ENCODE measurements at regions not wholly inside any gene's neighbourhood (a gene's known extent, or its start where the extent isn't known, plus 50 kb on each side); places are given as distances from the start of the nearest gene placed in this dataset.

DNA sequence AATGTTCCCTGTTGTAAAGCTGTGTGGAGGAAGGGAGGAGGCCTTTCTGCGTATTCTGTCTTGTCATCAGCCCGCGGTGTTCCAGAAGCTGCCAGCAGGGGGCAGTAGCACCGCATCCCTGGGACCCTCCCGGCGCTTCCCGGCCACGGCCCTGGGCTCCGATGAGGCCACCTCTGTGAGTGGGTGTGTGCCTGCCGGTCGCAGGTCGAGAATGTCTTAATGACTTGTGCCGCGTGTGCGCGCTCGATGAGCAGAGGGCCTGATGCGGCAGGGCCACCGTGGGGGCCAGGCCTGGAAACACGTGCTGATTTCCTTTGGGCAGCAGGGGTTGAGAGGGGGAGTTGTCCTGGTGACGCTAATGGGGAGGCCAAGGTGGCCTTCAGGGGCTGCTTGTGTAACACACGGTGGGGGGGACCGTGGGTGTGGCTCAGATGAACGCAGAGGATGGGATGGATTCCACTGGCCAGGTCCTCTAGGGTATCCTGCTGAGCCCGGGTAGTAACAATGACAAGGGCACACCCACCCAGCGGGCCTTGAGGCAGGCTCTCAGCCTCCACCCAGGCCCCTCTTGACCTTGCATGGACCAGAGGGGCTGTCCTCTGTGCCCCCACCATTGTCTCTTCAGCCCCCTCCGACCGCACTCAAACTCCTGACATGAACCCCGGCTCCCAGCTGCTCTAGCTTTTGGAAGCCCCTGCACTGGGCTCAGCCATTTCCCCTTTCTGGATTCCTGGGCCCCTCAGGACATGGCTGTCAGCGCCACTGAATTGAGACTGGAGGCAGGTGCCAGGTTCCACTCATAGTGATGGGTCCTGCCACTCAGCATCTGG lies 135.9 kb upstream of the PODXL start:
- Mint-ChIP-seq H3K36me3 (no peaks in the 10 kb centered on the region), H3K4me3 (peak overlapping the region; percentile 52), H3K4me1 (peaks cover 13% of the 10 kb centered on the region), H3K27me3 (ENCODE audit: low read depth) (peaks cover 6% of the 10 kb centered on the region), H3K27ac (no peak overlapping the region), H3K9me3 (no peaks in the 10 kb centered on the region)
- POLR2A ChIA-PET = no interaction called here
- peak; percentile 80 for ATAC-seq
- DNase-seq (ENCODE audit: low spot score) = peak; percentile 95
- CTCF ChIA-PET = interaction anchor here (0.6 to 6.2 kb wide), 41 partner anchors 8 to 626 kb away, joined by 3 to 124 read pairs (median 4); no protein-coding TSS in a partner anchor
- TF ChIP-seq ZNF232 (CRISPR knock-in tag; IDR thresholded peaks at IDR 0.05) (0 out of 2 replicates have a peak, but pooled peaks have one; percentile 69), PRRX2 (CRISPR knock-in tag; IDR thresholded peaks at IDR 0.05) (no peak), JAZF1 (CRISPR knock-in tag; IDR thresholded peaks at IDR 0.05) (no peak), SP1 (CRISPR knock-in tag; conservative IDR thresholded peaks at IDR 0.05) (0 out of 2 replicates have a peak, but pooled peaks have one; percentile 27), KAT7 (CRISPR knock-in tag; IDR thresholded peaks at IDR 0.05; ENCODE audit: borderline replicate concordance) (no peak), ETV6 (CRISPR knock-in tag; IDR thresholded peaks at IDR 0.05) (peak; percentile 80; the same call in 1 of the 2 replicates), SMAD3 (CRISPR knock-in tag; IDR thresholded peaks at IDR 0.05; ENCODE audit: borderline replicate concordance) (peak; percentile 77; the same call in 1 of the 2 replicates), MXD4 (CRISPR knock-in tag; IDR thresholded peaks at IDR 0.05; ENCODE audit: borderline replicate concordance) (no peak), CREM (CRISPR knock-in tag; IDR thresholded peaks at IDR 0.05) (0 out of 2 replicates have a peak, but pooled peaks have one; percentile 43), ESRRA (CRISPR knock-in tag; IDR thresholded peaks at IDR 0.05; ENCODE audit: borderline replicate concordance) (no peak), ZNF138 (CRISPR knock-in tag; conservative IDR thresholded peaks at IDR 0.05) (0 out of 2 replicates have a peak, but pooled peaks have one; percentile 58), ZNF317 (CRISPR knock-in tag; IDR thresholded peaks at IDR 0.05; ENCODE audit: borderline replicate concordance, low read depth) (no peak), NR3C1 (CRISPR knock-in tag; conservative IDR thresholded peaks at IDR 0.05; ENCODE audit: low read depth) (no peak), CBFB (CRISPR knock-in tag; IDR thresholded peaks at IDR 0.05; ENCODE audit: low read depth) (no peak), NFE2L1 (CRISPR knock-in tag; IDR thresholded peaks at IDR 0.05) (0 out of 2 replicates have a peak, but pooled peaks have one; percentile 35)
- TF ChIP-seq, protein P1, sequence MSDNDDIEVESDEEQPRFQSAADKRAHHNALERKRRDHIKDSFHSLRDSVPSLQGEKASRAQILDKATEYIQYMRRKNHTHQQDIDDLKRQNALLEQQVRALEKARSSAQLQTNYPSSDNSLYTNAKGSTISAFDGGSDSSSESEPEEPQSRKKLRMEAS (CRISPR knock-in tag; IDR thresholded peaks at IDR 0.05) = peak; percentile 82
- TF ChIP-seq, protein P2, sequence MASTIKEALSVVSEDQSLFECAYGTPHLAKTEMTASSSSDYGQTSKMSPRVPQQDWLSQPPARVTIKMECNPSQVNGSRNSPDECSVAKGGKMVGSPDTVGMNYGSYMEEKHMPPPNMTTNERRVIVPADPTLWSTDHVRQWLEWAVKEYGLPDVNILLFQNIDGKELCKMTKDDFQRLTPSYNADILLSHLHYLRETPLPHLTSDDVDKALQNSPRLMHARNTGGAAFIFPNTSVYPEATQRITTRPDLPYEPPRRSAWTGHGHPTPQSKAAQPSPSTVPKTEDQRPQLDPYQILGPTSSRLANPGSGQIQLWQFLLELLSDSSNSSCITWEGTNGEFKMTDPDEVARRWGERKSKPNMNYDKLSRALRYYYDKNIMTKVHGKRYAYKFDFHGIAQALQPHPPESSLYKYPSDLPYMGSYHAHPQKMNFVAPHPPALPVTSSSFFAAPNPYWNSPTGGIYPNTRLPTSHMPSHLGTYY (CRISPR knock-in tag; IDR thresholded peaks at IDR 0.05) = no peak
- TF ChIP-seq, protein P3, sequence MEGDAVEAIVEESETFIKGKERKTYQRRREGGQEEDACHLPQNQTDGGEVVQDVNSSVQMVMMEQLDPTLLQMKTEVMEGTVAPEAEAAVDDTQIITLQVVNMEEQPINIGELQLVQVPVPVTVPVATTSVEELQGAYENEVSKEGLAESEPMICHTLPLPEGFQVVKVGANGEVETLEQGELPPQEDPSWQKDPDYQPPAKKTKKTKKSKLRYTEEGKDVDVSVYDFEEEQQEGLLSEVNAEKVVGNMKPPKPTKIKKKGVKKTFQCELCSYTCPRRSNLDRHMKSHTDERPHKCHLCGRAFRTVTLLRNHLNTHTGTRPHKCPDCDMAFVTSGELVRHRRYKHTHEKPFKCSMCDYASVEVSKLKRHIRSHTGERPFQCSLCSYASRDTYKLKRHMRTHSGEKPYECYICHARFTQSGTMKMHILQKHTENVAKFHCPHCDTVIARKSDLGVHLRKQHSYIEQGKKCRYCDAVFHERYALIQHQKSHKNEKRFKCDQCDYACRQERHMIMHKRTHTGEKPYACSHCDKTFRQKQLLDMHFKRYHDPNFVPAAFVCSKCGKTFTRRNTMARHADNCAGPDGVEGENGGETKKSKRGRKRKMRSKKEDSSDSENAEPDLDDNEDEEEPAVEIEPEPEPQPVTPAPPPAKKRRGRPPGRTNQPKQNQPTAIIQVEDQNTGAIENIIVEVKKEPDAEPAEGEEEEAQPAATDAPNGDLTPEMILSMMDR (IDR thresholded peaks at IDR 0.05) = peak; percentile 99
- TF ChIP-seq, protein P4, sequence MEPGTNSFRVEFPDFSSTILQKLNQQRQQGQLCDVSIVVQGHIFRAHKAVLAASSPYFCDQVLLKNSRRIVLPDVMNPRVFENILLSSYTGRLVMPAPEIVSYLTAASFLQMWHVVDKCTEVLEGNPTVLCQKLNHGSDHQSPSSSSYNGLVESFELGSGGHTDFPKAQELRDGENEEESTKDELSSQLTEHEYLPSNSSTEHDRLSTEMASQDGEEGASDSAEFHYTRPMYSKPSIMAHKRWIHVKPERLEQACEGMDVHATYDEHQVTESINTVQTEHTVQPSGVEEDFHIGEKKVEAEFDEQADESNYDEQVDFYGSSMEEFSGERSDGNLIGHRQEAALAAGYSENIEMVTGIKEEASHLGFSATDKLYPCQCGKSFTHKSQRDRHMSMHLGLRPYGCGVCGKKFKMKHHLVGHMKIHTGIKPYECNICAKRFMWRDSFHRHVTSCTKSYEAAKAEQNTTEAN (CRISPR knock-in tag; IDR thresholded peaks at IDR 0.05) = 0 out of 2 replicates have a peak, but pooled peaks have one; percentile 28
- TF ChIP-seq, protein P5, sequence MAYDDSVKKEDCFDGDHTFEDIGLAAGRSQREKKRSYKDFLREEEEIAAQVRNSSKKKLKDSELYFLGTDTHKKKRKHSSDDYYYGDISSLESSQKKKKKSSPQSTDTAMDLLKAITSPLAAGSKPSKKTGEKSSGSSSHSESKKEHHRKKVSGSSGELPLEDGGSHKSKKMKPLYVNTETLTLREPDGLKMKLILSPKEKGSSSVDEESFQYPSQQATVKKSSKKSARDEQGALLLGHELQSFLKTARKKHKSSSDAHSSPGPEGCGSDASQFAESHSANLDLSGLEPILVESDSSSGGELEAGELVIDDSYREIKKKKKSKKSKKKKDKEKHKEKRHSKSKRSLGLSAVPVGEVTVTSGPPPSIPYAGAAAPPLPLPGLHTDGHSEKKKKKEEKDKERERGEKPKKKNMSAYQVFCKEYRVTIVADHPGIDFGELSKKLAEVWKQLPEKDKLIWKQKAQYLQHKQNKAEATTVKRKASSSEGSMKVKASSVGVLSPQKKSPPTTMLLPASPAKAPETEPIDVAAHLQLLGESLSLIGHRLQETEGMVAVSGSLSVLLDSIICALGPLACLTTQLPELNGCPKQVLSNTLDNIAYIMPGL (CRISPR knock-in tag; IDR thresholded peaks at IDR 0.05) = peak; percentile 75; the same call in 1 of the 2 replicates
- TF ChIP-seq, protein P6, sequence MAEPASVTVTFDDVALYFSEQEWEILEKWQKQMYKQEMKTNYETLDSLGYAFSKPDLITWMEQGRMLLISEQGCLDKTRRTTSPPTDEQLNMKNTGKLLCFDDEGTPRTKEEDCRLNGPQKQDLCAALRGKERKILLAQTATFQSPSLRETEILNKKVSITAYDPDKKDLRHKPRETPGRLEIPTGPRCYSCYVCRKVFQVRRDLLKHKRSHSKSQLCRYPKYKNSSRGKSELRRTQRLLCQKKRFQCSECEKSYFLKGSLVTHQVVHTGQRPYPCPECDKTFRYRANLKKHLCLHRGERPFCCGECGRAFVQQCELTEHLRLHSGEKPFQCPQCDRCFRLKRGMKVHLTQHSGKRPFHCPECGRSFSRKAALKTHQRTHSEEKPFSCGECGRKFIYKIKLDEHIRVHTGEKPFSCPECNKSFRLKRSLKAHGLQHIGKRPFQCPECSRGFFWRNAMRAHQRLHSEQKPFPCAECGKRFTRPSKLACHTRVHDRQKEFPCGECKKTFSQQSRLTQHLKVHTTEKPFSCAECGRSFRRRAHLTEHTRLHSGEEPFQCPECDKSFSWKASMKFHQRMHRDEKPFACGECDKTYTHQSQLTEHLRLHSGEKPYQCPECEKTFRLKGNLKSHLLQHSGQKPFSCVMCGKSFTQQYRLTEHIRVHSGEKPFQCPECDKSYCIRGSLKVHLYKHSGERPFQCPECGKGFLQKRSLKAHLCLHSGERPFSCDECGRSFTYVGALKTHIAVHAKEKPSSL (CRISPR knock-in tag; conservative IDR thresholded peaks at IDR 0.05) = no peak
- TF ChIP-seq, protein P7, sequence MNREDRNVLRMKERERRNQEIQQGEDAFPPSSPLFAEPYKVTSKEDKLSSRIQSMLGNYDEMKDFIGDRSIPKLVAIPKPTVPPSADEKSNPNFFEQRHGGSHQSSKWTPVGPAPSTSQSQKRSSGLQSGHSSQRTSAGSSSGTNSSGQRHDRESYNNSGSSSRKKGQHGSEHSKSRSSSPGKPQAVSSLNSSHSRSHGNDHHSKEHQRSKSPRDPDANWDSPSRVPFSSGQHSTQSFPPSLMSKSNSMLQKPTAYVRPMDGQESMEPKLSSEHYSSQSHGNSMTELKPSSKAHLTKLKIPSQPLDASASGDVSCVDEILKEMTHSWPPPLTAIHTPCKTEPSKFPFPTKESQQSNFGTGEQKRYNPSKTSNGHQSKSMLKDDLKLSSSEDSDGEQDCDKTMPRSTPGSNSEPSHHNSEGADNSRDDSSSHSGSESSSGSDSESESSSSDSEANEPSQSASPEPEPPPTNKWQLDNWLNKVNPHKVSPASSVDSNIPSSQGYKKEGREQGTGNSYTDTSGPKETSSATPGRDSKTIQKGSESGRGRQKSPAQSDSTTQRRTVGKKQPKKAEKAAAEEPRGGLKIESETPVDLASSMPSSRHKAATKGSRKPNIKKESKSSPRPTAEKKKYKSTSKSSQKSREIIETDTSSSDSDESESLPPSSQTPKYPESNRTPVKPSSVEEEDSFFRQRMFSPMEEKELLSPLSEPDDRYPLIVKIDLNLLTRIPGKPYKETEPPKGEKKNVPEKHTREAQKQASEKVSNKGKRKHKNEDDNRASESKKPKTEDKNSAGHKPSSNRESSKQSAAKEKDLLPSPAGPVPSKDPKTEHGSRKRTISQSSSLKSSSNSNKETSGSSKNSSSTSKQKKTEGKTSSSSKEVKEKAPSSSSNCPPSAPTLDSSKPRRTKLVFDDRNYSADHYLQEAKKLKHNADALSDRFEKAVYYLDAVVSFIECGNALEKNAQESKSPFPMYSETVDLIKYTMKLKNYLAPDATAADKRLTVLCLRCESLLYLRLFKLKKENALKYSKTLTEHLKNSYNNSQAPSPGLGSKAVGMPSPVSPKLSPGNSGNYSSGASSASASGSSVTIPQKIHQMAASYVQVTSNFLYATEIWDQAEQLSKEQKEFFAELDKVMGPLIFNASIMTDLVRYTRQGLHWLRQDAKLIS (CRISPR knock-in tag; IDR thresholded peaks at IDR 0.05; ENCODE audit: borderline replicate concordance) = peak; percentile 35; the same call in 1 of the 2 replicates
